Choroid plexus epithelial cell (primary cell): ENCODE measurements at regions not wholly inside any gene's neighbourhood (a gene's known extent, or its start where the extent isn't known, plus 50 kb on each side); places are given as distances from the start of the nearest gene placed in this dataset.

Experiments used
- DNase-seq: peaks from one replicate; pipeline ENCODE4 v3.0.0-alpha.2; 2010; ENCODE audit warnings: low read depth
- H3K4me3 ChIP-seq: 2 replicates; pipeline ENCODE4 v1.5.1; 2011; ENCODE audit warnings: low read depth, mild to moderate bottlenecking, control low read depth, low read length, moderate library complexity
- CTCF ChIP-seq: conservative IDR thresholded peaks from 2 replicates; pipeline ENCODE4 v1.5.1; 2011; ENCODE audit warnings: low read depth, mild to moderate bottlenecking, control low read depth, inconsistent platforms, low read length, moderate library complexity

- H3K4me3 ChIP-seq = no peak overlapping the region
- no peak for DNase-seq
- TF ChIP-seq CTCF = no peak
These were observed 79.5 kb upstream of the SLCO4A1 start for GRCh38 chr20:62562831-62563230.

GRCh38 chr20:62563561-62563960, 78.7 kb upstream of the SLCO4A1 start:
- H3K4me3 ChIP-seq = no peak overlapping the region
- DNase-seq = no peak
- TF ChIP-seq CTCF = no peak

GRCh38 chr20:62564456-62565245, 77.7 kb upstream of the SLCO4A1 start:
- no peak overlapping the region for H3K4me3 ChIP-seq
- no peak for TF ChIP-seq CTCF
- no peak for DNase-seq

GRCh38 chr20:62566266-62566665, 76.0 kb upstream of the SLCO4A1 start:
- no peak for TF ChIP-seq CTCF
- no peak for DNase-seq
- no peak overlapping the region for H3K4me3 ChIP-seq

GRCh38 chr20:62566771-62567170, 75.5 kb upstream of the SLCO4A1 start:
- TF ChIP-seq CTCF = no peak
- H3K4me3 ChIP-seq = no peak overlapping the region
- no peak for DNase-seq

- DNase-seq = no peak
- TF ChIP-seq CTCF = no peak
- H3K4me3 ChIP-seq = no peak overlapping the region
These were observed 74.9 kb upstream of the SLCO4A1 start for GRCh38 chr20:62567246-62568044.
